ENCODE measurements at regions not wholly inside any gene's neighbourhood (a gene's known extent, or its start where the extent isn't known, plus 50 kb on each side); places are given as distances from the start of the nearest gene placed in this dataset.
"Not testable (repeated sequence)": the region's sequence is repeated elsewhere in the genome, so short reads cannot be mapped to it uniquely, and the experiment has no call there.

GRCh38 chr1:218882454-218882853, 291.2 kb upstream of the LYPLAL1 start:
- no peak for DNase-seq

- DNase-seq: peak; percentile 42
Measured at GRCh38 chr1:218886101-218886871, 287.4 kb upstream of the LYPLAL1 start.

- no peak for DNase-seq
Measured at GRCh38 chr1:218887141-218887925, 286.3 kb upstream of the LYPLAL1 start.

GRCh38 chr1:218890451-218890850, 283.2 kb upstream of the LYPLAL1 start:
- DNase-seq: peak; percentile 93

GRCh38 chr1:218891577-218891976, 282.1 kb upstream of the LYPLAL1 start:
- no peak for DNase-seq

- no peak for DNase-seq
Measured at GRCh38 chr1:218895064-218895587, 278.6 kb upstream of the LYPLAL1 start.

GRCh38 chr1:218896202-218896601, 277.5 kb upstream of the LYPLAL1 start:
- no peak for DNase-seq

- DNase-seq: no peak
Measured at GRCh38 chr1:218898921-218899320, 274.8 kb upstream of the LYPLAL1 start.

- no peak for DNase-seq
Measured at GRCh38 chr1:218900615-218901014, 273.1 kb upstream of the LYPLAL1 start.

- DNase-seq: no peak
Measured at GRCh38 chr1:218904416-218904815, 269.3 kb upstream of the LYPLAL1 start.

- DNase-seq: no peak
Measured at GRCh38 chr1:218916720-218917119, 257.0 kb upstream of the LYPLAL1 start.

GRCh38 chr1:218917656-218918055, 256.0 kb upstream of the LYPLAL1 start:
- DNase-seq: no peak

GRCh38 chr1:218925777-218926176, 247.9 kb upstream of the LYPLAL1 start:
- DNase-seq: peak; percentile 83

- DNase-seq: peak; percentile 63
Measured at GRCh38 chr1:218926631-218927030, 247.0 kb upstream of the LYPLAL1 start.

- no peak for DNase-seq
Measured at GRCh38 chr1:218930000-218930399, 243.7 kb upstream of the LYPLAL1 start.

GRCh38 chr1:218930472-218931241, 243.0 kb upstream of the LYPLAL1 start:
- DNase-seq: no peak

GRCh38 chr1:218931324-218931723, 242.4 kb upstream of the LYPLAL1 start:
- no peak for DNase-seq

GRCh38 chr1:218933513-218933912, 240.2 kb upstream of the LYPLAL1 start:
- DNase-seq: no peak

GRCh38 chr1:218935408-218935807, 238.3 kb upstream of the LYPLAL1 start:
- not testable (repeated sequence) for DNase-seq

- no peak for DNase-seq
Measured at GRCh38 chr1:218938259-218938658, 235.4 kb upstream of the LYPLAL1 start.

GRCh38 chr1:218939095-218939494, 234.6 kb upstream of the LYPLAL1 start:
- DNase-seq: no peak

GRCh38 chr1:218942431-218942830, 231.2 kb upstream of the LYPLAL1 start:
- DNase-seq: no peak

- no peak for DNase-seq
Measured at GRCh38 chr1:218943371-218943770, 230.3 kb upstream of the LYPLAL1 start.

Measured in eye (tissue), 1 donor.